Suprapubic skin (tissue), 4 donors: ENCODE measurements at regions not wholly inside any gene's neighbourhood (a gene's known extent, or its start where the extent isn't known, plus 50 kb on each side); places are given as distances from the start of the nearest gene placed in this dataset.

ENCODE experiments used
- DNase-seq, 2 donors: peaks; one replicate each; pipeline ENCODE4 v3.0.0-alpha.2; 2019; ENCODE audit warnings: low spot score in 2 of 2
- H3K27ac ChIP-seq: fragments of 200-600 bp; sonication (generic); one replicate; pipeline ENCODE4 v1.5.1; 2019
- H3K27me3 ChIP-seq: fragments of 200-600 bp; sonication (generic); one replicate; pipeline ENCODE4 v1.5.1; 2019
- H3K36me3 ChIP-seq: fragments of 200-600 bp; sonication (generic); one replicate; pipeline ENCODE4 v1.5.1; 2019
- H3K4me1 ChIP-seq: fragments of 200-600 bp; sonication (generic); one replicate; pipeline ENCODE4 v1.5.1; 2019
- H3K4me3 ChIP-seq: fragments of 200-600 bp; sonication (generic); one replicate; pipeline ENCODE4 v1.5.1; 2019; ENCODE audit warnings: mild to moderate bottlenecking
- H3K9me3 ChIP-seq: fragments of 200-600 bp; sonication (generic); one replicate; pipeline ENCODE4 v1.5.1; 2019
- EP300 ChIP-seq: sonication (generic); formaldehyde crosslinking; IDR thresholded peaks from one replicate; pipeline ENCODE4 v1.6.1; 2017; ENCODE audit warnings: antibody characterized with exemption
- POLR2A ChIP-seq, 2 donors: fragments of 450-650 bp; IDR thresholded peaks; one replicate each; pipeline ENCODE4 v1.6.1; 2017; ENCODE audit warnings: antibody characterized with exemption in 2 of 2, mild to moderate bottlenecking in 2 of 2, moderate library complexity in 2 of 2
- POLR2AphosphoS5 ChIP-seq, 3 donors: sonication (generic); formaldehyde crosslinking; IDR thresholded peaks; one replicate each; pipeline ENCODE4 v1.6.1; 2017; ENCODE audit warnings: antibody characterized with exemption in 3 of 3
- WGBS: methylation state at CpG from one replicate; pipeline ENCODE4 v1.1.5; 2018; 5-methylcytosine and 5-hydroxymethylcytosine counted together
- TF ChIP-seq, protein P1 (sequence below), 2 donors: fragments of 200-600 bp in 1 of 2; fragments of 450-650 bp in 1 of 2; sonication (generic) in 1 of 2; IDR thresholded peaks; one replicate each; pipeline ENCODE4 v1.5.1; 2016 to 2019; ENCODE audit warnings: antibody characterized with exemption in 2 of 2, mild to moderate bottlenecking in 1 of 2, moderate library complexity in 1 of 2

GRCh38 chr6:170483413-170483812, 69.7 kb downstream of the PSMB1 start:
- no peak for DNase-seq
- peaks cover 3% of the 10 kb centered on the region for H3K27me3 ChIP-seq
- no peaks in the 10 kb centered on the region for H3K9me3 ChIP-seq
- no peaks in the 10 kb centered on the region for H3K36me3 ChIP-seq
- no peak overlapping the region for H3K27ac ChIP-seq
- H3K4me1 ChIP-seq, result no peaks in the 10 kb centered on the region
- H3K4me3 ChIP-seq, result no peak overlapping the region
- WGBS, result 79% methylated on average over 2 of the region's 2 CpGs
- TF ChIP-seq POLR2AphosphoS5 (IDR thresholded peaks at IDR 0.05) (no peak), EP300 (no peak), POLR2A (IDR thresholded peaks at IDR 0.05) (no peak)
- TF ChIP-seq, protein P1, sequence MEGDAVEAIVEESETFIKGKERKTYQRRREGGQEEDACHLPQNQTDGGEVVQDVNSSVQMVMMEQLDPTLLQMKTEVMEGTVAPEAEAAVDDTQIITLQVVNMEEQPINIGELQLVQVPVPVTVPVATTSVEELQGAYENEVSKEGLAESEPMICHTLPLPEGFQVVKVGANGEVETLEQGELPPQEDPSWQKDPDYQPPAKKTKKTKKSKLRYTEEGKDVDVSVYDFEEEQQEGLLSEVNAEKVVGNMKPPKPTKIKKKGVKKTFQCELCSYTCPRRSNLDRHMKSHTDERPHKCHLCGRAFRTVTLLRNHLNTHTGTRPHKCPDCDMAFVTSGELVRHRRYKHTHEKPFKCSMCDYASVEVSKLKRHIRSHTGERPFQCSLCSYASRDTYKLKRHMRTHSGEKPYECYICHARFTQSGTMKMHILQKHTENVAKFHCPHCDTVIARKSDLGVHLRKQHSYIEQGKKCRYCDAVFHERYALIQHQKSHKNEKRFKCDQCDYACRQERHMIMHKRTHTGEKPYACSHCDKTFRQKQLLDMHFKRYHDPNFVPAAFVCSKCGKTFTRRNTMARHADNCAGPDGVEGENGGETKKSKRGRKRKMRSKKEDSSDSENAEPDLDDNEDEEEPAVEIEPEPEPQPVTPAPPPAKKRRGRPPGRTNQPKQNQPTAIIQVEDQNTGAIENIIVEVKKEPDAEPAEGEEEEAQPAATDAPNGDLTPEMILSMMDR (IDR thresholded peaks at IDR 0.05), result no peak

DNA sequence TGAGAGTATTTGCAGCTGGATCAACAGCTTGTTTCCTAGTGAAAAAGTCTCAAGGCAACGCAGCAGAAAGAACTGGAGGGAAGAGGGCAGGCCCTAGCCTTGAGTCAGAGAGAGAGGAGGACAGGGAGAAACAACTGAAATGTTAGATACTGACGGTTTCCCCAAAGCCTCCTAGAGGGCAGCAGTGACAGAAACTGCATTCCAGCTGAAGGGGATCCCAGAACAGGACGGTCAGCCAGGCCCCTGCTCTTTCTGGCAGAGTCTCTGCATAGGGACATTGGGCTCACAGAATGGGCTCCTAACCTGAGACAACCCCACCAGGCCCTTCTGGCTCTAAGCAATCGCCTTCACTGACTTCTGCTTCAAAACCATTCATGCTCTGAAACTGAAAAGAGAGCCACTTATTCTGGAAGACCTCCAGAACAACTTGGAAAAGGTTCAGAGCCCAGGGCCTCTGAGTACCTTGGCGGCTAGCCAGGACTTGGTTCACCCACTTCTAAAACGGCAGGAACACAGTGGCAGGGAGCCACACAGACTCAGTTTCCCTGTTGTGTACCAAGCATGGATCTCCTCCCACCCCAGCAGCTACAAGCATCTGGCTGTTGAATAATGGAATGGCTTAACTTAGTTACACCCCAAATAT, 72.9 kb downstream of the PSMB1 start:
- no peak overlapping the region for H3K27ac ChIP-seq
- H3K9me3 ChIP-seq, result no peaks in the 10 kb centered on the region
- no peaks in the 10 kb centered on the region for H3K36me3 ChIP-seq
- no peaks in the 10 kb centered on the region for H3K27me3 ChIP-seq
- DNase-seq, result no peak
- WGBS, result 28% methylated on average over 5 of the region's 6 CpGs
- TF ChIP-seq, protein P1 (IDR thresholded peaks at IDR 0.05), result no peak
- TF ChIP-seq EP300, result no peak
- TF ChIP-seq POLR2AphosphoS5 (IDR thresholded peaks at IDR 0.05), result no peak
- TF ChIP-seq POLR2A (IDR thresholded peaks at IDR 0.05), result no peak
- no peak overlapping the region for H3K4me3 ChIP-seq
- no peaks in the 10 kb centered on the region for H3K4me1 ChIP-seq

DNA sequence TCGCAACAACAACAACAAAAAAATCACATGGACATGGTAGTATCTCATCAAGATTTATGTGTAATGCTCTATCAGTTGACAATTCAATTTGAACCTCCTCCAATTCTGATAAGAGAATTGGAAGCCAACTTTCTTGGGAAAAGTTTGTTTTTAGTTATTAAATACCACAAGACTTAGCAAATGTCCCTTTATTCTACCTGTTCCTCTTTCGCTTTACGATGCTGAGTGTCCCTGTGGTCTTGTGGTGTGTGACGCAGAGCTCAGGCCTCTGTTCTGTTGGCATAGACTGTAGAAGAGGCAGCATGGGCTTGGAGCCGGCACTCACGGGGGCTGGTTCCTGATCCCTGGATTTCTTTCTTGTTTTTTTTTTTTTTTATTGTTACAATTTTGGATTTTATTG, 76.7 kb downstream of the PSMB1 start:
- TF ChIP-seq EP300, result no peak
- TF ChIP-seq POLR2A (IDR thresholded peaks at IDR 0.05), result no peak
- TF ChIP-seq, protein P1 (IDR thresholded peaks at IDR 0.05), result no peak
- Histone ChIP-seq H3K4me3 (no peak overlapping the region), H3K36me3 (no peaks in the 10 kb centered on the region), H3K27me3 (peaks cover 12% of the 10 kb centered on the region), H3K27ac (no peak overlapping the region), H3K4me1 (no peaks in the 10 kb centered on the region), H3K9me3 (no peaks in the 10 kb centered on the region)
- WGBS, result 81% methylated on average over 6 of the region's 6 CpGs
- no peak for DNase-seq

DNA sequence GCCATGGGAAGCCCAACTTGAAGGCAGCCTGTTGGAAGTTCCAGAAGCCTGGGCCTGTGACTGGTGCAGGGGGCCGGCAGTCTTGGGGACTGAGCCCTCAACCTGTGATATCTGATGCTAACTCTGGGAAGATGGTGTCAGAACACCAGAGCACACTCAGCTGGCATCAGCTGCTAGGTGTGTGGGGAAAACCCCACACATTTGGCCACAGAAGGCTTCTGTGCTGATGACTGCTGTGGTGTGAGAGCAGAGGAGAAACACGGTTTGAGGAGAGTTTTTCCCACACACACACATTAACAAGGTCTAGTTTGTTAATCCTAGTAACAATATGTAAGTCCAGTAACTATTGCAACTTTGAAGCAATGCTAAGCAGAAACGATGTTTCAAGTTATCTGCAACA, 78.0 kb downstream of the PSMB1 start:
- TF ChIP-seq, protein P1 (IDR thresholded peaks at IDR 0.05), result no peak
- no peak for TF ChIP-seq EP300
- no peak for TF ChIP-seq POLR2A (IDR thresholded peaks at IDR 0.05)
- no peak for TF ChIP-seq POLR2AphosphoS5 (IDR thresholded peaks at IDR 0.05)
- Histone ChIP-seq H3K27me3 (peaks cover 12% of the 10 kb centered on the region), H3K9me3 (no peaks in the 10 kb centered on the region), H3K36me3 (no peaks in the 10 kb centered on the region), H3K27ac (no peak overlapping the region), H3K4me3 (no peak overlapping the region), H3K4me1 (no peaks in the 10 kb centered on the region)
- DNase-seq, result no peak
- 79% methylated on average over 3 of the region's 3 CpGs for WGBS

DNA sequence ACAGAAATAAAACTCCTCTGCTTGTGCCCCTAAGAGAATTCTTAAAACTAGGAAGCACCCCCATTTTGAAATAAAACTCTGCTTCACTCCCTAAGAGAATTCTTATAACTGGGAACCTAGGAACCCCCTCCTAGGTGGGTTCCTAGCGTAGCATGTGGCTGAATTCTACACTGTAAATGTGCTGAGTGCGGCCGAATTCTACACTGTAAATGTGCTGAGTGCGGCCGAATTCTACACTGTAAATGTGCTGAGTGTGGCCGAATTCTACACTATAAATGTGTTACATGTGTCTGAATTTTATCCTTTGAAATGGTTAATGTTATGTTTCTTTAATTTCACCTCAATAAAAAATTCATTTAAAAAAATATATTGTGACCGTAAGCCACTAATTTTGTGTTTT, 79.3 kb downstream of the PSMB1 start:
- WGBS, result 84% methylated on average over 7 of the region's 7 CpGs

More for the DNA sequence above, 79.3 kb downstream of the PSMB1 start:
- Histone ChIP-seq H3K4me1 (no peaks in the 10 kb centered on the region), H3K36me3 (no peaks in the 10 kb centered on the region), H3K27me3 (peaks cover 12% of the 10 kb centered on the region), H3K27ac (no peak overlapping the region), H3K9me3 (no peaks in the 10 kb centered on the region), H3K4me3 (no peak overlapping the region)
- no peak for DNase-seq
- no peak for TF ChIP-seq POLR2A (IDR thresholded peaks at IDR 0.05)
- no peak for TF ChIP-seq POLR2AphosphoS5 (IDR thresholded peaks at IDR 0.05)
- TF ChIP-seq, protein P1 (IDR thresholded peaks at IDR 0.05), result no peak
- TF ChIP-seq EP300, result no peak
